Body of pancreas (tissue), 4 donors: ENCODE measurements at regions not wholly inside any gene's neighbourhood (a gene's known extent, or its start where the extent isn't known, plus 50 kb on each side); places are given as distances from the start of the nearest gene placed in this dataset.

Experiments used
- ATAC-seq: fragments of 150-250 bp; one replicate; pipeline ENCODE4 v1.9.1; 2016
- DNase-seq, 4 donors: peaks; one replicate each; pipeline ENCODE4 v3.0.0-alpha.2; 2019
- H3K27ac ChIP-seq, 4 donors: fragments of 200-600 bp; sonication (generic); 1 replicate in 3 of 4; 2 replicates in 1 of 4; pipeline versions ENCODE4 v1.5.1 to v1.6.1; 2016 to 2019; ENCODE audit warnings: mild to moderate bottlenecking in 1 of 4, mixed read lengths in 1 of 4, moderate library complexity in 1 of 4
- H3K27me3 ChIP-seq, 2 donors: fragments of 200-600 bp; sonication (generic); one replicate each; pipeline ENCODE4 v1.6.0; 2016; ENCODE audit warnings: mild to moderate bottlenecking in 1 of 2
- H3K36me3 ChIP-seq, 2 donors: fragments of 200-600 bp; sonication (generic); replicated peaks in 1 of 2; 2 replicates each; pipeline ENCODE4 v1.5.1; 2016; ENCODE audit warnings: low read depth in 2 of 2; ENCODE audit not compliant: insufficient read depth in 1 of 2
- H3K4me1 ChIP-seq: fragments of 200-600 bp; sonication (generic); one replicate; pipeline ENCODE4 v1.6.0; 2016
- H3K4me3 ChIP-seq, 2 donors: fragments of 200-600 bp; sonication (generic); 1 replicate in 1 of 2; 2 replicates in 1 of 2; pipeline ENCODE4 v1.5.1; 2016 to 2019
- H3K9me3 ChIP-seq, 3 donors: fragments of 200-600 bp; sonication (generic); 1 replicate in 2 of 3; 2 replicates in 1 of 3; pipeline ENCODE4 v1.5.1; 2016
- CTCF ChIP-seq, 7 experiments: fragments of 450-650 bp in 4 of 7; fragments of 200-600 bp in 3 of 7; sonication (generic) in 3 of 7; IDR thresholded peaks; one replicate each; pipeline ENCODE4 v1.5.1; 2016 to 2019; ENCODE audit warnings: antibody characterized with exemption in 7 of 7
- POLR2A ChIP-seq, 3 donors: fragments of 450-650 bp; IDR thresholded peaks; one replicate each; pipeline ENCODE4 v1.6.1; 2016; ENCODE audit warnings: antibody characterized with exemption in 3 of 3, mild to moderate bottlenecking in 2 of 3
- WGBS, 2 donors: methylation state at CpG; one replicate each; pipeline ENCODE4 v1.1.5; 2017; 5-methylcytosine and 5-hydroxymethylcytosine counted together
- intact Hi-C: fragments of 100-400 bp; cut with DNase I; formaldehyde crosslinking; loops from one replicate; pipeline ENCODE4 v1.15.1; 2023

GRCh38 chr5:119820608-119821007, 191.2 kb downstream of the FAM170A start:
- WGBS, 2 donors: 57 to 76% methylated on average over 2 of the region's 2 CpGs
- intact Hi-C loops: no loop called here
- TF ChIP-seq POLR2A (IDR thresholded peaks at IDR 0.05) (no peak), CTCF (IDR thresholded peaks at IDR 0.05) (no peak)
- ATAC-seq: no peak
- Histone ChIP-seq H3K36me3 (no peaks in the 10 kb centered on the region), H3K4me1 (no peaks in the 10 kb centered on the region), H3K27ac (no peak overlapping the region), H3K27me3 (no peaks in the 10 kb centered on the region), H3K9me3 (no peaks in the 10 kb centered on the region), H3K4me3 (no peak overlapping the region)
- DNase-seq: no peak

GRCh38 chr5:119828541-119828940, 199.2 kb downstream of the FAM170A start:
- Histone ChIP-seq H3K9me3 (no peaks in the 10 kb centered on the region), H3K27ac (no peak overlapping the region), H3K4me3 (no peak overlapping the region), H3K27me3 (no peaks in the 10 kb centered on the region), H3K36me3 (no peaks in the 10 kb centered on the region), H3K4me1 (no peaks in the 10 kb centered on the region)
- DNase-seq (no peak), ATAC-seq (no peak)
- TF ChIP-seq POLR2A (IDR thresholded peaks at IDR 0.05) (no peak), CTCF (IDR thresholded peaks at IDR 0.05) (no peak)
- 73 to 74% methylated on average over 3 of the region's 3 CpGs for WGBS, 2 donors
- intact Hi-C loops: no loop called here

GRCh38 chr5:119829341-119829740, 200.0 kb downstream of the FAM170A start:
- Histone ChIP-seq H3K27me3 (no peaks in the 10 kb centered on the region), H3K27ac (no peak overlapping the region), H3K9me3 (no peaks in the 10 kb centered on the region), H3K4me3 (no peak overlapping the region), H3K4me1 (no peaks in the 10 kb centered on the region), H3K36me3 (no peaks in the 10 kb centered on the region)
- ATAC-seq (no peak), DNase-seq (no peak)
- intact Hi-C loops: no loop called here
- no peak for TF ChIP-seq CTCF (IDR thresholded peaks at IDR 0.05)
- no peak for TF ChIP-seq POLR2A (IDR thresholded peaks at IDR 0.05)

GRCh38 chr5:119833176-119833575, 203.8 kb downstream of the FAM170A start:
- DNase-seq: no peak
- WGBS, 2 donors: 61 to 65% methylated on average over 4 of the region's 4 CpGs
- H3K4me1 ChIP-seq: no peaks in the 10 kb centered on the region
- no peaks in the 10 kb centered on the region for H3K36me3 ChIP-seq
- intact Hi-C loops: no loop called here
- no peaks in the 10 kb centered on the region for H3K9me3 ChIP-seq
- H3K27ac ChIP-seq: no peak overlapping the region
- TF ChIP-seq POLR2A (IDR thresholded peaks at IDR 0.05) (no peak), CTCF (IDR thresholded peaks at IDR 0.05) (no peak)
- no peak for ATAC-seq
- no peak overlapping the region for H3K4me3 ChIP-seq
- H3K27me3 ChIP-seq: no peaks in the 10 kb centered on the region

GRCh38 chr5:119840175-119840574, 210.8 kb downstream of the FAM170A start:
- TF ChIP-seq POLR2A (IDR thresholded peaks at IDR 0.05) (no peak), CTCF (IDR thresholded peaks at IDR 0.05) (no peak)
- H3K9me3 ChIP-seq: no peaks in the 10 kb centered on the region
- no peak overlapping the region for H3K27ac ChIP-seq
- H3K4me1 ChIP-seq: no peaks in the 10 kb centered on the region
- intact Hi-C loops: no loop called here
- DNase-seq: no peak
- ATAC-seq: no peak
- H3K27me3 ChIP-seq: no peaks in the 10 kb centered on the region
- H3K36me3 ChIP-seq: no peaks in the 10 kb centered on the region
- no peak overlapping the region for H3K4me3 ChIP-seq
